Vagina (tissue), 2 donors: ENCODE measurements at regions not wholly inside any gene's neighbourhood (a gene's known extent, or its start where the extent isn't known, plus 50 kb on each side); places are given as distances from the start of the nearest gene placed in this dataset.

Experiments
- POLR2A ChIP-seq, 2 donors: fragments of 450-650 bp; IDR thresholded peaks; one replicate each; pipeline ENCODE4 v1.6.1; 2017; ENCODE audit warnings: antibody characterized with exemption in 2 of 2, mild to moderate bottlenecking in 2 of 2, moderate library complexity in 2 of 2
- TF ChIP-seq, protein P1 (sequence below), 3 experiments: fragments of 450-650 bp in 2 of 3; fragments of 200-600 bp in 1 of 3; sonication (generic) in 1 of 3; IDR thresholded peaks; one replicate each; pipeline ENCODE4 v1.5.1; 2017 to 2019; ENCODE audit warnings: antibody characterized with exemption in 3 of 3, mild to moderate bottlenecking in 2 of 3, moderate library complexity in 2 of 3

DNA sequence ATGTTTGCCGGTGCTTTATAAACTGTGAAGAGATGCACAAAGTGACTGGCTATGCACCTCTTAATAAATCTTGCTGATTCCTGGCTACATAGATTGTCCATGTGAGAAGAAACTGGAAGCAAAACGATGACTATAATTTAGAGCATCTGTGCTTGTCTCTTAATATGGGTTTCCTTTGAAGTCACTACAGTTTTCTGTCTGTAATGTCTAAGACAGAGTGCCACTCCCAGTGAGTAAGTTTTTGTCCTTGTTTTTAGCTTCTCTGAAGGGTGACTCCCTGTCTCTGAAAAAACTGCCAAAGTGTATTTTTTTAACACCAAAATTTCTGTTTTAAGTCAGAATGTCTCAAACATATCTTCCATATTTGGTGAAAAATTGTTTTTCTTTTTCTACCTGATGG lies 175.1 kb downstream of the FASLG start:
- TF ChIP-seq POLR2A (IDR thresholded peaks at IDR 0.05), result no peak
- TF ChIP-seq, protein P1, sequence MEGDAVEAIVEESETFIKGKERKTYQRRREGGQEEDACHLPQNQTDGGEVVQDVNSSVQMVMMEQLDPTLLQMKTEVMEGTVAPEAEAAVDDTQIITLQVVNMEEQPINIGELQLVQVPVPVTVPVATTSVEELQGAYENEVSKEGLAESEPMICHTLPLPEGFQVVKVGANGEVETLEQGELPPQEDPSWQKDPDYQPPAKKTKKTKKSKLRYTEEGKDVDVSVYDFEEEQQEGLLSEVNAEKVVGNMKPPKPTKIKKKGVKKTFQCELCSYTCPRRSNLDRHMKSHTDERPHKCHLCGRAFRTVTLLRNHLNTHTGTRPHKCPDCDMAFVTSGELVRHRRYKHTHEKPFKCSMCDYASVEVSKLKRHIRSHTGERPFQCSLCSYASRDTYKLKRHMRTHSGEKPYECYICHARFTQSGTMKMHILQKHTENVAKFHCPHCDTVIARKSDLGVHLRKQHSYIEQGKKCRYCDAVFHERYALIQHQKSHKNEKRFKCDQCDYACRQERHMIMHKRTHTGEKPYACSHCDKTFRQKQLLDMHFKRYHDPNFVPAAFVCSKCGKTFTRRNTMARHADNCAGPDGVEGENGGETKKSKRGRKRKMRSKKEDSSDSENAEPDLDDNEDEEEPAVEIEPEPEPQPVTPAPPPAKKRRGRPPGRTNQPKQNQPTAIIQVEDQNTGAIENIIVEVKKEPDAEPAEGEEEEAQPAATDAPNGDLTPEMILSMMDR (IDR thresholded peaks at IDR 0.05), result no peak
